ENCODE measurements at regions not wholly inside any gene's neighbourhood (a gene's known extent, or its start where the extent isn't known, plus 50 kb on each side); places are given as distances from the start of the nearest gene placed in this dataset.

DNA sequence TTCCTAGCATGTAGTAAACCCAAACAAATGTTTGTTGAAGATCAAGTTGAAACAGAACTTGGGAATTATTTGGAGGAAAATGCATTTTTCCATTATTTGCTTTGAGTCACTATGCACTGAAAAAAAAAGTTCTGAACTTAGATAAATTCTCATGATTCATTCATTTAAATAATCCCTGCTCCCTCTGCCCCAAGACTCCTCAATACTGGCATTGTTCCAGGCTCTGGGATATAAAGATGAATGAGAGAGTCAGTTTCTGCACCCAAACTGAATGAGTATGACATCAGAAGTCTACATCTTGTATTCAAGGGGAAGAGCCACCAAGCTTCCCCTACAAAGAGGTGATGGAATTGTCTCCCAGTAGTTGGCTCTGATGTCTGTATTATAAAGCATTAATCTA is 123.9 kb downstream of the SEC61B start:
- Histone ChIP-seq H3K27me3 (ENCODE audit: insufficient read depth, low read length) (no peaks in the 10 kb centered on the region), H3T11ph (ENCODE audit: low read length) (no peak overlapping the region), H4K5ac (ENCODE audit: insufficient read length, low read depth, low read length) (no peak overlapping the region), H3K9ac (ENCODE audit: extremely low read depth, insufficient read length, low read length) (no peak overlapping the region), H2AFZ (ENCODE audit: low read length) (no peak overlapping the region), H2BK120ac (ENCODE audit: low read depth, low read length, poor library complexity, severe bottlenecking) (no peak overlapping the region), H2BK5ac (ENCODE audit: insufficient read length, low read length) (no peak overlapping the region), H2BK15ac (ENCODE audit: low read depth, low read length) (no peak overlapping the region), H3K23ac (ENCODE audit: insufficient read length, low read depth, low read length) (no peak overlapping the region), H3K79me1 (ENCODE audit: insufficient read depth, low read depth, low read length, poor library complexity, severe bottlenecking) (no peaks in the 10 kb centered on the region), H3K79me2 (ENCODE audit: insufficient read depth, low read length) (no peaks in the 10 kb centered on the region), H3K27ac (ENCODE audit: insufficient read length, low read depth, low read length) (no peak overlapping the region), H4K8ac (replicated peaks; ENCODE audit: insufficient read length, low read depth, low read length) (no peak overlapping the region), H3K9me3 (ENCODE audit: control insufficient read depth, low read depth, low read length) (no peaks in the 10 kb centered on the region), H4K20me1 (ENCODE audit: control insufficient read depth, insufficient read depth, insufficient read length) (no peaks in the 10 kb centered on the region), H3K14ac (ENCODE audit: insufficient read depth, low read length) (no peak overlapping the region), H3K23me2 (ENCODE audit: insufficient read length, low read depth, low read length, poor library complexity, severe bottlenecking) (no peaks in the 10 kb centered on the region), H3K4me1 (ENCODE audit: insufficient read depth, low read length) (no peaks in the 10 kb centered on the region), H3K4me2 (ENCODE audit: insufficient read depth, insufficient read length, low read length) (no peak overlapping the region), H4K91ac (ENCODE audit: insufficient read length, low read depth, low read length) (no peak overlapping the region), H3K18ac (ENCODE audit: insufficient read length, low read depth, low read length) (no peak overlapping the region), H2BK20ac (ENCODE audit: low read depth, low read length, poor library complexity, severe bottlenecking) (no peak overlapping the region), H3K4ac (ENCODE audit: low read depth, low read length) (no peak overlapping the region), H2BK12ac (ENCODE audit: insufficient read length, low read depth, low read length) (no peak overlapping the region), H3K56ac (ENCODE audit: insufficient read length, low read depth, low read length) (no peak overlapping the region), H2AK5ac (ENCODE audit: insufficient read length, low read length) (no peak overlapping the region)
- Mint-ChIP-seq H3K27ac (no peak overlapping the region), H3K27me3 (ENCODE audit: low read depth) (peaks cover 3% of the 10 kb centered on the region), H3K4me1 (no peaks in the 10 kb centered on the region), H3K4me3 (no peak overlapping the region), H3K36me3 (ENCODE audit: insufficient read depth in 1 of 3, low read depth in 3 of 3) (no peaks in the 10 kb centered on the region), H3K9me3 (no peaks in the 10 kb centered on the region)
- DNase-seq, result no peak
- TF ChIP-seq, protein P1, sequence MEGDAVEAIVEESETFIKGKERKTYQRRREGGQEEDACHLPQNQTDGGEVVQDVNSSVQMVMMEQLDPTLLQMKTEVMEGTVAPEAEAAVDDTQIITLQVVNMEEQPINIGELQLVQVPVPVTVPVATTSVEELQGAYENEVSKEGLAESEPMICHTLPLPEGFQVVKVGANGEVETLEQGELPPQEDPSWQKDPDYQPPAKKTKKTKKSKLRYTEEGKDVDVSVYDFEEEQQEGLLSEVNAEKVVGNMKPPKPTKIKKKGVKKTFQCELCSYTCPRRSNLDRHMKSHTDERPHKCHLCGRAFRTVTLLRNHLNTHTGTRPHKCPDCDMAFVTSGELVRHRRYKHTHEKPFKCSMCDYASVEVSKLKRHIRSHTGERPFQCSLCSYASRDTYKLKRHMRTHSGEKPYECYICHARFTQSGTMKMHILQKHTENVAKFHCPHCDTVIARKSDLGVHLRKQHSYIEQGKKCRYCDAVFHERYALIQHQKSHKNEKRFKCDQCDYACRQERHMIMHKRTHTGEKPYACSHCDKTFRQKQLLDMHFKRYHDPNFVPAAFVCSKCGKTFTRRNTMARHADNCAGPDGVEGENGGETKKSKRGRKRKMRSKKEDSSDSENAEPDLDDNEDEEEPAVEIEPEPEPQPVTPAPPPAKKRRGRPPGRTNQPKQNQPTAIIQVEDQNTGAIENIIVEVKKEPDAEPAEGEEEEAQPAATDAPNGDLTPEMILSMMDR (conservative IDR thresholded peaks at IDR 0.05), result no peak
